ENCODE measurements at regions not wholly inside any gene's neighbourhood (a gene's known extent, or its start where the extent isn't known, plus 50 kb on each side); places are given as distances from the start of the nearest gene placed in this dataset.

DNA sequence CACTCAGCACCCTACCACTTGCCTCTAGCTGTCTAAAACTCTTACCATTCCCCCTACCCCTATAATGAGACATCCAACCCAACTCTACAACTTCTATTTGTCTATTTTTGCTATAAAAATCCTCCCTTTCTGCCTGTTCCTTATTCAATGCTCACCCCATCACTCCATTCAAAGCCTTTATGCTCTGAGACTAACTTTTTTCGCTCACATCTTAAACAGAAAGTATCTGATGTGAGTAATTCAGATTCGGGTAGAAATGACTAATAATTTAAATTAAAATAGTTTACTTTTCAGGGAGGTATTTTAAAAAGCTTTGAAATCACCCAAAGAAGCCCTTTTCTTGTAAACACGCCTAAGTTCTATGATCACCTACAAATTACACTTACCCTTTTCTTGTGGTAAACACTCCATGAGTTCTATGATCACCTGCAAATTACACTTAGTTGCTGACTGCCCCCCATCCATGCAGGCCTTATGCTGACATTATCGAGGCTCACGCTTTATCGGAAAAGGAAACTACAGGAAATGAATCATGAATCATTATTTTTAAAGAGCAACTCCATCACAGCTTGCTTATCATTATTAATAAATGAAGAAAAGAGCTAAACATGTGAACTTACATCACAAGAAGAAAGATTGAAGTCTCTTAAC is 168.7 kb upstream of the PPP1R2C start:
- no peak for DNase-seq

- no peak for DNase-seq
These were observed 171.0 kb upstream of the PPP1R2C start for GRCh38 chrX:42948723-42949657.

DNA sequence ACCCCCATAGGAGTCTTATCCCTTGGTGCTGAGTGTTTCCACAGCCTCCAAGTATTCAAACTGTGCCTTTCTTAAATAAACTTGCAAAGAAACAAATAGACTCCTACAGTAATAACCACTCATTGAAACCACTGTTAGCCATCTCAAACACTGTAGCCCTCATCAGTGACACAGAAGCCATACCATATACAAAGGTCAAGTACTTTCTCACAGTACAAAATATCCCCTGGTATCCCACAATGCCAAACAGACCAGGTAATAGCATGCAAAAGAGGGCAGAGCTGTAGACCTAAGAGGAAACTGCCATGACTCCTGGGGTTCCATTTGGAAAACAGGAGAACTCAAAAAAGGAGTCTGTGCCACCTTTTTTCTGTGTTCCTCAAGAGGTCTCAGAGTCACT is 173.8 kb upstream of the PPP1R2C start:
- no peak for DNase-seq

GRCh38 chrX:42952621-42953020 is 174.7 kb upstream of the PPP1R2C start:
- no peak for DNase-seq

GRCh38 chrX:42954880-42955279 is 176.9 kb upstream of the PPP1R2C start:
- no peak for DNase-seq

- no peak for DNase-seq
These were observed 177.4 kb upstream of the PPP1R2C start for GRCh38 chrX:42955349-42955748.

- DNase-seq: no peak
These were observed 189.8 kb upstream of the PPP1R2C start for GRCh38 chrX:42967681-42968300.

GRCh38 chrX:42973321-42973720 is 195.4 kb upstream of the PPP1R2C start:
- DNase-seq: no peak

DNA sequence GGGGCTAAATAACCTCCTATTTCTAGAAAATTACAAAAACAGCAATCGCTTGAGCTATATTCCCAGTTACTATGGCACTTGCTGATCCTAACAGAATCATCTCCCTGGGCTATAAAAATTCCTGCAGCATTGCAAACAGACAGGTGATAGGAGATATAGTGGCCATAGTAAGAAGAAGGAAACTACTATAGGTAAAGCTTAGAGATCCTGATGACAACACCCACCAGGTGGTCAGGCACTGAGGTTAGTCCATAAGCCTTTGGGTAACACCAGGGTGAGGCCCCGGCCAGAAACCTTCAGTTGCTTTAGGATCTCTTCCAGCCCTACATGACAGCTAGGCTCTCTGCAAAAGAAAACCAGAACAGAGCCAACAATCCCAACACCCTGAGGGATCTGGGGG is 197.9 kb upstream of the PPP1R2C start:
- DNase-seq: no peak

DNA sequence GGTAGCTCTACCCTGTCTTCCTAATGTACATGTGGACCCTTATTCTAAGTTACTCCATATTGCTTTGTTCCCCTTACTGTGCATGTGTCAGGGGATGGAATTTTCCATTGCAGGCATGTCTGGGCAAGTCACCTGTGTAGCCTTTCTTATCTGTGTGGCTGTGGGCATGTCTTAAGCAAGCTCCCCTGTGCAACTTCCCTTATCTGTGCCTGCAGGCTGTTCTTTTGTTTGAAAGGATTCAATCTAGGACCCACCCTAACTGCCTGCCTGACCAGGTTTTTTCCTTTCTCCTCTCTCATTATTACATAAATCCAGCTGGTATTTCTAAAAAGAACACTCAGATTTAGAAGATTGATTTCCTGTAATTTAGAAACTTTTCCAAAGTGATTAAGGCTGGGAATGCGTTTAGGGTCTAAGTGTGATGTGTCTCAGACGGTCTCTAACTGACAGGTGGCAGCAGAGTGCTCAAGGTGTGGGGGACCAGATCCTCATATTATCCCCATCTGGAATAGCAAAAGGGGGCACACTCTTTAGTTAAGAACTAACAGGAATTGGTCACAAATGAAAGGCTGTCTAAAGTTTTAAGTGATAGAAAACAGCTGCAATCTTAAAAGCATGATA is 198.9 kb upstream of the PPP1R2C start:
- DNase-seq: peak; percentile 83

GRCh38 chrX:42978655-42979379 is 200.9 kb upstream of the PPP1R2C start:
- DNase-seq: no peak

DNA sequence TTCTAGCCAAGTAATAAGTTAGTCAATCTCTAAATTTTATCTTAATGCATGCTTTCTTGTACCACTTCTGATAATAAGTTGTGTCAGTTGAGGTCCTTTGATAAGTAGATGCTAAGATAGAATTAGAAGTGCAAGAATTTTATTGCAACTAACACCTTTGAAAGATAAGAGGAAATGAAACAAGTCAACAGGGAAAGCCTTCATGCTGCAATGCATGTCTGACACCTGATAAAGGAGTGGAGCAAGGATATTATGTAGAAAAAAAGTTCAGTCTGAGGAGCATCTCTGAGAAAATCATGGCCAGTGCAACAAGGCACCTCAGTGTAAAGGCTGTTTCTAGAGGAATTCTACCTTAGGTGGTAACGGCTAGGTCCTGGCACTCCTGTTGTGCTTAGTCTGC is 210.7 kb upstream of the PPP1R2C start:
- no peak for DNase-seq

- DNase-seq: no peak
These were observed 214.4 kb upstream of the PPP1R2C start for GRCh38 chrX:42992199-42992943.

DNA sequence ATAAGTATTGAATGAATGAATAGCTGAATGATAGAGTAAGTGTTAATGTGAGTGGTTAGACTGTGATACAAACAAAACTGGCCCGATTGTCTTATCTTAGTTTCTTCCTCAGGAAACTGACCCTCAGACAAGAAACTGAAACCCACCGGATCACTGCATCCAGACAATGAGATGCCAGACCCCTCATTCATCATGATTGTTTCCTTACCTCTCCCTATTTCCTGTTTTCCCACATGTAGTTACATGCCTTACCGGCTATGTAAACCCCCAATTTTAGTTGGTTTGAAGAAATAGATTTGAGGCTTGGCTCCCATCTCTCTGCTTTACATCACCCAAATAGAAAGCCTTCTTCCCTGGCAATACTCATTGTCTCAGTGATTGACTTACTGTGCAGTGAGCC is 218.9 kb upstream of the PPP1R2C start:
- DNase-seq: no peak

DNA sequence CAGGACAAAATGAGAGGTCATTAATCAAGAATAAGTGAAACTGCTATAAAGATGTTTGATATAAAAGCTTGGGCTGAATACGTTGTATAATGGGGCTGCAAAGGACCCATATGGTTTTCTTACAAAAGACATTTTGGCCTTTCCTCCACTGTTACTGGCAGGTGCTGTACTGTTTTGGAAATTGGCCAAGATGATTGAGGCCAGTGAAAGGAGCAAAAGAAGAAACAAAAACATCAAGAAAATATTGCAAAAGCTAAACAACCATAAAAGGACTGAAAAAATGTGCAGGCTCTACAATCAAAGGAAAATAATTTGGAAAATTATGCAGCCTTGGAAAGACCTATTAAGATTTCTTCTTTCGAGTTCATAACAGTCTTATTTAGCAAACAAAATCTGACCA is 222.2 kb upstream of the PPP1R2C start:
- no peak for DNase-seq

GRCh38 chrX:43002526-43003203 is 224.7 kb upstream of the PPP1R2C start:
- no peak for DNase-seq

GRCh38 chrX:43003204-43003565 is 225.2 kb upstream of the PPP1R2C start:
- DNase-seq: no peak

- no peak for DNase-seq
These were observed 226.0 kb upstream of the PPP1R2C start for GRCh38 chrX:43003939-43004338.

DNA sequence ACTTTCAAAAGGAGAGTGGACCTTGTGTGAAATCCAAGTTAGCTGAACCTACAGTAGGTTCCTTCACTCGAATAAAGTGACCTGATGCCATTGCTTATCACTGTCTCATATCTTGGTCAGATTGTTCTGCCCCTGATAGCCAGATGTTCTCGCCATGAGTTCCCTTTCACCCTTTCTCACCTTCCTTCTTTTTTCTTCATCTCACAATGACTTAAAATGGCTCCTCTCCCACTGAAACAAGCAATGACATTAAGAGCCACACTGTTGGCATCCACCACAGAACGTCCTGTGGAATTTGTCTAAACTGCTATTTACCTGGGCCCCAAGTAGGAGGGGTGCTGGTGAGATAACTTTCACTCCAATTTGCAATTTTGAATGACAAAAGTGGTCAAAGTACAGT is 227.6 kb upstream of the PPP1R2C start:
- no peak for DNase-seq

- no peak for DNase-seq
These were observed 230.4 kb upstream of the PPP1R2C start for GRCh38 chrX:43008356-43008755.

DNA sequence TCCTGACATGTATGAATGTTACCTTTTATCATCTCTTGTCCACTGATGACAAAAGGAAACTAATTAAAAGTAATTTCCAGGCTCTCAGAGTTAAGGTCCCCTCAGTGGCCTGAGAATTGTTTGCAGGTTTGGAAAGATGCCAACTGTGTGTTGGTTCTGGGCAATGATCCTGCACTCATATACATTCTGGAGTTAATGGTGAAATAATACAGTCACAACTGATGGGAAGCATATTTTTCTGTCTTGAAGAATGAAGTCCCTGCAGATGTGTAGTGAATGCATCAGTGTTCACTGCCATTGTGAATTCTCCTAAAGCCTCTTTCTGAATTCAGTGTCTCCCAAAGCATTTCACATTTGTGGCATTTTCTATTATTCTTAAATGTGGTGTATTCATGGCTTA is 238.1 kb upstream of the PPP1R2C start:
- peak; percentile 3 for DNase-seq

DNA sequence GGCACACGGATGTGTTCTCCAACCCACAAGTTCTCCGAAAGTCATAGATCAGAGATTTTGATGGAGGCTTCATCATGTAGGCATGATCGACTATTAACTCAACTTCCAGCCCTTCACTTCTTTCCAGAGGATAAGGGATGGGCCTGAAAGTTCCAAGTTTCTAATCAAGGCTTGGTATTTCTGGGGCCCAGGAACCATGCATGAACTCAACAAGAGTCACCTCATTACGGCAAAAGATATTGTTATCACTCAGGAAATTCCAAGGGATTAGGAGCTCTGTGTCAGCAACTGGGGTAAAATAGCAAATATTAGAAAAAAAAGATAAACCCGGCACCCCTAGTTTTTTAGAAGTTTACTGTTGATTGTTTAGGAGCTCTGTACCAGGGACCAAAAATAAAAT is 240.1 kb upstream of the PPP1R2C start:
- no peak for DNase-seq

All from hematopoietic multipotent progenitor cell treated with erythropoietin and hydrocortisone succinate and interleukin-3 and kit ligand, for 6 days (in vitro differentiated cells).